Heart right ventricle (tissue), 16 donors: ENCODE measurements at regions not wholly inside any gene's neighbourhood (a gene's known extent, or its start where the extent isn't known, plus 50 kb on each side); places are given as distances from the start of the nearest gene placed in this dataset.

Experiments used
- ATAC-seq, 8 donors: fragments of 200-7000 bp; cut with Tn5 transposase; one replicate each; pipeline ENCODE4 v1.9.1; 2020; ENCODE audit warnings: mild to moderate bottlenecking in 8 of 8, moderate library complexity in 8 of 8, moderate number of reproducible peaks in 1 of 8
- DNase-seq, 2 donors: peaks; one replicate each; pipeline ENCODE4 v3.0.0-alpha.2; 2020
- H3K27ac ChIP-seq, 10 donors: fragments of 200-600 bp; sonication (generic) in 2 of 10; one replicate each; pipeline versions ENCODE4 v1.5.0 to v1.8.0; 2020 to 2022; ENCODE audit warnings: mild to moderate bottlenecking in 3 of 10
- H3K27me3 ChIP-seq, 7 donors: fragments of 200-600 bp; one replicate each; pipeline ENCODE4 v1.8.0; 2021 to 2022; ENCODE audit warnings: mild to moderate bottlenecking in 2 of 7
- H3K36me3 ChIP-seq, 9 donors: fragments of 200-600 bp; sonication (generic) in 1 of 9; one replicate each; pipeline versions ENCODE4 v1.5.0 to v1.8.0; 2020 to 2022; ENCODE audit warnings: mild to moderate bottlenecking in 2 of 9
- H3K4me1 ChIP-seq, 9 donors: fragments of 200-600 bp; sonication (generic) in 1 of 9; one replicate each; pipeline versions ENCODE4 v1.5.0 to v1.8.0; 2020 to 2022; ENCODE audit warnings: mild to moderate bottlenecking in 4 of 9
- H3K4me3 ChIP-seq, 10 donors: fragments of 200-600 bp; sonication (generic) in 2 of 10; one replicate each; pipeline versions ENCODE4 v1.5.0 to v1.8.0; 2020 to 2022; ENCODE audit warnings: mild to moderate bottlenecking in 7 of 10, moderate library complexity in 2 of 10
- H3K9me3 ChIP-seq, 11 donors: fragments of 200-600 bp in 10 of 11; sonication (generic) in 2 of 11; one replicate each; pipeline versions ENCODE4 v1.5.0 to v1.8.0; 2013 to 2022; ENCODE audit warnings: mild to moderate bottlenecking in 2 of 11, control low read depth in 1 of 11, moderate library complexity in 1 of 11
- CTCF ChIP-seq, 9 donors: fragments of 200-600 bp; sonication (generic) in 2 of 9; IDR thresholded peaks; one replicate each; pipeline versions ENCODE4 v1.5.0 to v1.8.0; 2021 to 2022; ENCODE audit warnings: antibody characterized with exemption in 9 of 9, mild to moderate bottlenecking in 5 of 9, moderate library complexity in 1 of 9
- WGBS, 2 donors: extraction: QIAGEN DNeasy Blood & Tissue Kit; methylation state at CpG; one replicate each; pipeline ENCODE4 v1.1.7; 2013; ENCODE audit warnings: inconsistent platforms in 1 of 2; 5-methylcytosine and 5-hydroxymethylcytosine counted together
- intact Hi-C, 10 donors: fragments of 100-400 bp; cut with DNase I; formaldehyde crosslinking; loops; one replicate each; pipeline versions ENCODE4 v1.11.1 to v1.14.2; 2022
- donor health status: Arrhythmogenic right ventricular cardiomyopathy.
- donor health status: ischemic (EF 13 %, LVEDD 7.1; RV severe dilation, severe dysfunction).
- donor health status: healthy with polysubstance abuse.
- donor health status: DM: no; HTN: yes; CAD: no.
- donor health status: DM: no; HTN: no; CAD: no.
- donor health status: ischemic (EF 25% LVEDD 6.9; RV normal size, moderate dysfunction).
- donor health status: ischemic (EF 25% LVEDD 5.7; RV mildly dilated, moderate dysfunction).
- donor health status: healthy.
- donor health status: DM: yes; HTN: yes; CAD: no.
- donor health status: Ischemic cardiomyopathy.
- donor health status: ischemic (EF 35%, LVEDD 5.7; RV mildly dilated, moderate dysfunction).
- donor health status: nonischemic (EF 11% LVEDD 7.7; RV severe dilation, severe dysfunction).
- donor health status: DM: yes; HTN: yes; CAD: no.
- donor health status: PGD.
- donor health status: ischemic (EF 29% LVEDD 5.4; RV normal size, mild dysfunction).
- donor health status: nonischemic (EF 23%, LVEDD 6.1; RV moderate dilation, normal function).

GRCh38 chr3:110067527-110067926 is 730.2 kb upstream of the DPPA4 start:
- intact Hi-C loops, result no loop called here
- Histone ChIP-seq H3K36me3 (no peaks in the 10 kb centered on the region), H3K9me3 (peaks cover 0 to 6% (median 0%) of the 10 kb centered on the region in 11 donors), H3K4me1 (peaks cover 0 to 13% (median 10%) of the 10 kb centered on the region in 9 donors), H3K27me3 (no peaks in the 10 kb centered on the region), H3K4me3 (no peak overlapping the region), H3K27ac (peak overlapping the region in 1 of 10 donors; percentile 4)
- ATAC-seq (no peak), DNase-seq (no peak)
- no peak for TF ChIP-seq CTCF (IDR thresholded peaks at IDR 0.05)
- WGBS, 2 donors, result 67 to 68% methylated on average over 1 of the region's 1 CpG

- H3K4me1 ChIP-seq, result peaks cover 0 to 13% (median 10%) of the 10 kb centered on the region in 9 donors
- no peaks in the 10 kb centered on the region for H3K36me3 ChIP-seq
- peak overlapping the region in 1 of 10 donors; percentile 37 for H3K27ac ChIP-seq
- no peak overlapping the region for H3K4me3 ChIP-seq
- ATAC-seq (no peak), DNase-seq (no peak)
- H3K9me3 ChIP-seq, result peaks cover 0 to 6% (median 0%) of the 10 kb centered on the region in 11 donors
- no peak for TF ChIP-seq CTCF (IDR thresholded peaks at IDR 0.05)
- WGBS, 2 donors, result 36 to 49% methylated on average over 2 of the region's 2 CpGs
- H3K27me3 ChIP-seq, result no peaks in the 10 kb centered on the region
- intact Hi-C loops, result no loop called here
Measured at GRCh38 chr3:110069761-110070160, 732.4 kb upstream of the DPPA4 start.

GRCh38 chr3:110070161-110070916 is 733.0 kb upstream of the DPPA4 start:
- no peak for TF ChIP-seq CTCF (IDR thresholded peaks at IDR 0.05)
- ATAC-seq, result peak; percentile 71 to 98 (median 86)
- H3K27ac ChIP-seq, result peak overlapping the region in 1 of 10 donors; percentile 37
- H3K4me1 ChIP-seq, result peaks cover 0 to 13% (median 10%) of the 10 kb centered on the region in 9 donors
- peak in 1 of 2 donors; percentile 23 for DNase-seq
- peaks cover 0 to 6% (median 0%) of the 10 kb centered on the region in 11 donors for H3K9me3 ChIP-seq
- intact Hi-C loops, result no loop called here
- H3K36me3 ChIP-seq, result no peaks in the 10 kb centered on the region
- 78 to 87% methylated on average over 2 of the region's 2 CpGs for WGBS, 2 donors
- no peaks in the 10 kb centered on the region for H3K27me3 ChIP-seq
- H3K4me3 ChIP-seq, result no peak overlapping the region

- no peaks in the 10 kb centered on the region for H3K27me3 ChIP-seq
- H3K27ac ChIP-seq, result no peak overlapping the region
- peaks cover 0 to 10% (median 7%) of the 10 kb centered on the region in 9 donors for H3K4me1 ChIP-seq
- WGBS, 2 donors, result 82 to 88% methylated on average over 3 of the region's 3 CpGs
- intact Hi-C loops, result no loop called here
- TF ChIP-seq CTCF (IDR thresholded peaks at IDR 0.05), result no peak
- no peaks in the 10 kb centered on the region for H3K36me3 ChIP-seq
- H3K4me3 ChIP-seq, result no peak overlapping the region
- no peak for ATAC-seq
- peaks cover 0 to 6% (median 0%) of the 10 kb centered on the region in 11 donors for H3K9me3 ChIP-seq
- DNase-seq, result no peak
Measured at GRCh38 chr3:110074095-110074494, 736.7 kb upstream of the DPPA4 start.
